Ureter (tissue), 1 donor: ENCODE measurements at regions not wholly inside any gene's neighbourhood (a gene's known extent, or its start where the extent isn't known, plus 50 kb on each side); places are given as distances from the start of the nearest gene placed in this dataset.

ENCODE experiments used
- DNase-seq: peaks from one replicate; pipeline ENCODE4 v3.0.0-alpha.2; 2020; ENCODE audit warnings: low spot score
- donor health status: DM: yes; HTN: yes; CAD: no.

DNA sequence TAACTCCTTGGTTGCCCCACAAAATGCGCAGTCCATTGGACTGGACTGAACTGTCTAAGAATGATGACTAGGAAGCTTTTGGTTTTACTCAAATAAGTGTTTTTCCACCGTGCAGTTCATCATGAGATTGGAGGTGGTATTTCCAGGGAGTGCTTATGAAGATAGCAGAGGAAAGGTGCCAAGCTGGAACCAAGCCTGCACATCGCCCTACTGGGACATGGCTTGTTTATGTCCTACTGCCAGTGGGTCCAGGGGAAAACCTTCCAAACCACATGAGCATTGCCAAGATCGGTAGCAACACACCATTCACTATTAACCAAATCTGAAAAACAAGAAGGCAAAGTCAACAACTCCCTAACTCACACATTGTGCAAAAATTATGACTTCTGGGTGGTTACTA lies 54.7 kb upstream of the DSCAM start:
- DNase-seq, result no peak

DNA sequence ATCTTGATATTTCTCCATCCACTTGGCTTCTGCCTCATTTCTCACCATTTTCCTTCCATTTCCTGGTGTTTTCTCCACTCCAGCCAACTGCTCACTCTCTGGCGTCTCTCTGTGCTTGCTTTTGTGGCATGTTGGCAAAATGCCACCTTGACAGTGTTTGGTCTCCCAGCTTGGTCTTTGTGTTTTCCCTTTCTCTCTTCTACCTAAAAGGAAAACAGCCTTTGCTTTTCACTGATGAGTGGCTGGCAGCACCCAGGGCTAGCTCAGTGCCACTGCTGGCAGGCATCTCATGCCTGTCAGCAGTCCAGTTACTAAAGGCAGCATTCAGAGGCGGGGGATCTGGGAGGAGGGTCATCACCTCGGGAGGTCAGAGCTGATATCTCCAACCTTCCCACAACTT lies 55.3 kb upstream of the DSCAM start:
- DNase-seq, result no peak

DNA sequence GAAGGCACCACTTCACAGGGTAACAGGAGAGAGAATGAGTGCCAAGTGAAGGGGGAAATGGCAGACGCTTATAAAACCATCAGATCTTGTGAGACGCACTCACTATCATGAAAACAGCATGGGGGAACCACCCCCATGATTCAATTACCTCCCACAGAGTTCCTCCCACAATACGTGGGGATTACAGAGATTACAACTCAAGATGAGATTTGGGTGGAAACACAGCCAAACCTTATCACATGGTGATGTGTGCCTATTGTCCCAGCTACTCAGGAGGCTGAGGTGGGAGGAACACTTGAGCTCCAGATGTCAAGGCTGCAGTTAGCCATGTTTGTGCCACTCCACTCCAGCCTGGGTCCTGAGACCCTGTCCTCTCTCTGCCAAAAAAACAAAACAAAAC lies 56.0 kb upstream of the DSCAM start:
- no peak for DNase-seq

GRCh38 chr21:40905251-40905650 lies 58.3 kb upstream of the DSCAM start:
- DNase-seq, result no peak

DNA sequence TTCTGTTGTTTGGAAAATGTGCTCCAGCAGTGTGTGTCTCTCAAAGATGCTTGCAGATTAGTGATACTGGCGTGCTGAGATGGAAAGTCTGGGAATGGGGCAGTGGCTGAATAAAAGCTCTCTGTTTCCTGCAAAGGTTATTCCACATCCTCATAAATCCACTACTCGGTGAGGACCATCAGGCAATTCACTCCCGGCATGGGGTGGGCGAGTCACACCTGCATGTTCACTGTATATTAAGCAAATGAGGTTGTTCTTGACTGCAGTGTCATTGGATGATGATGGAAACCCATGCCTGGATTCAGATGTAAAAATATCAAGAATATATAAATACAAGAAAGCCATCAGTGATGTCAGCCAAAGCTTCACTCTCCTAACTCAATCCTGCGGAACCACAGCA lies 65.4 kb upstream of the DSCAM start:
- DNase-seq, result no peak

DNA sequence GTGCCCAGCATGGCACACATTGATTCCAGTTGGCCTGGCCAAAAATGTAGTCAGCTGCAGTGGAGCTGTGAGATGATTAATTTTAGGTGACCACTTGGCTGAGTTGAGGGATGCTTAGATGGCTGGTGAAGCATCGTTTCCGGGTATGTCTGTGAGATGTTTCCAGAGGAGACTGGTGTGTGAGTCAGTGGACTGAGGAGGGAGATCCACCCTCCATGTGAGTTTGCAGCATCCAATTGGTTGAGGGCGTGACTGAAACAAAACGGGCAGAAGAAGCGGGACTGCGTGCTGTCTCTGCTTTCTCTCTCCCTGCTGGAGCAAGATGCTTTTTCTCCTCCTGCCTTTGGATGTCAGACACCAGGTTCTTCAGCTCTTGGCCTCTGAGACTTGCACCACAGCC lies 68.2 kb upstream of the DSCAM start:
- no peak for DNase-seq

DNA sequence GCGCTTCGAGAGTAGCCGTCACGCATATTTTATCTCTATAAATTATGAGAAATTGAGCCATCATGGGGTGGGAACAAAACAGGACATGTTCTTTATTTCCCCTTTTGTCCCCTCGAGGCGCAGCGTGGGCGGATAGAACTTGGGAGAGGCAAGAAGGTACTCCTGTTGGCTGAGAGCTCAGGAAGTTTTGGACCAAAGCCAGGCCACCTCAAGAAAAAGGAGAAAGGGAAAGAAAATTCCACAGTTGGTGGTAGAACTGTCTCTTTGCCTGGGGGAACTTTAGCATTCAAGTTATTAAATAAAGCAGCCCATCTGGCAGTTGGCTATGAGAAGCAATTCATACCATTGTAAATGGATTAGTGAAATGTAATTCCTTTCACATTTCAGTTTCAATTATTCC lies 76.4 kb upstream of the DSCAM start:
- DNase-seq, result no peak

GRCh38 chr21:40923901-40924300 lies 76.9 kb upstream of the DSCAM start:
- DNase-seq, result no peak

DNA sequence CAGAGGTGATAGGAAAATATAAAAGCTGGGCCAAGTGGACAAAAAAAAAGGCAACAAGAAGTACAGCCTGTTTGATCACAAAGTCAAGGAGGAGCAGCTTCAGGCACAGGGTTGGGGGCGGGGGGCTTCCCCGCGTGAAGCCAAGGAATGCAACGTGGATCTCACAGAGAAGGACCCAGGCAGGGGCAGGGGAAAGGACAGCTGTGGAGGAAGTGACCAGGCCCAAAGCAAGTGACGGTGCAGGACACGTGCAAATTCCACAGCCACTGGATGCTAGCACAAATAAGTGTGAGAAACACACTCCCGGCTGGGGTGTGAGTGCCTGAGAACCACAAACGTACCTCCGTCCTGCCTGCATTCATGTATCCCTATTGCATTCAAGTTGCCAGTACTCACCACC lies 77.7 kb upstream of the DSCAM start:
- no peak for DNase-seq

- no peak for DNase-seq
These were observed 79.3 kb upstream of the DSCAM start for GRCh38 chr21:40926238-40926637.

DNA sequence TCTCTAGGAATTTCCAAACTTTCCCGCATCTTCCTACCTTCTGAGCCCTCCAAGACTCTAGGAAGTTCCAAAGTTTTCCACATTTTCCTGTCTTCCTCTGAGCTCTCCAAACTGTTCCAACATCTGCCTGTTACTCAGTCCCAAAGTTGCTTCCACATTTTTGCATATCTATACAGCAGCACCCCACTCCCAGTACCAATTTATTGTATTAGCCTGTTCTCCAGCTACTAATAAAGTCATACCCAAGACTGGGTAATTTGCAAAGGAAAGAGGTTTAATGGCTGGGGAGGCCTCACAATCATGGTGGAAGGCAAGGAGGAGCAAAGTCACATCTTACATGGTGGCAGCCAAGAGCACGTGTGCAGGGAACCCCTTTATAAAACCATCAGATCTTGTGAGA lies 82.9 kb upstream of the DSCAM start:
- DNase-seq, result no peak

DNA sequence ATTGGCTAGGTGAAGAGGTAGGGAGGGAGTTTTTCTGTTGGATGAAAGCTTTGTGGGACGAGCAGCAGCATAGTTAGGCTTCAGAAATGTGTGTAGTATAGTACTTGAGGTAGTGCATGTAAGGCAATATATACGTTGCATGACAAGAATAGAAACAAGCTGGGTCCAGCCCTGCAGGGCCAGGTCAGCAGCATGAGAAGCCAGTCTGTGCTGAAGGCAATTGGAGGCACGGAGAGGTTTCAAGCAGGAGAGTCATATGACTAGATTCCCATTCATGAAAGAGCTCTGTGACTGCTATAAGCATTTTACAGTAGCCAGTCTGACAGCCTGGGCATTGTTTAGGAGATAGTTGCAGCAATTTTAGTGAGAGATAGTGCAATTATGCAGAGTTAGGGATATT lies 84.2 kb upstream of the DSCAM start:
- no peak for DNase-seq

- no peak for DNase-seq
These were observed 89.2 kb upstream of the DSCAM start for GRCh38 chr21:40936178-40936577.

- DNase-seq, result no peak
These were observed 89.9 kb upstream of the DSCAM start for GRCh38 chr21:40936771-40937261.

GRCh38 chr21:40938078-40938477 lies 91.1 kb upstream of the DSCAM start:
- no peak for DNase-seq

GRCh38 chr21:40938611-40939010 lies 91.7 kb upstream of the DSCAM start:
- no peak for DNase-seq

DNA sequence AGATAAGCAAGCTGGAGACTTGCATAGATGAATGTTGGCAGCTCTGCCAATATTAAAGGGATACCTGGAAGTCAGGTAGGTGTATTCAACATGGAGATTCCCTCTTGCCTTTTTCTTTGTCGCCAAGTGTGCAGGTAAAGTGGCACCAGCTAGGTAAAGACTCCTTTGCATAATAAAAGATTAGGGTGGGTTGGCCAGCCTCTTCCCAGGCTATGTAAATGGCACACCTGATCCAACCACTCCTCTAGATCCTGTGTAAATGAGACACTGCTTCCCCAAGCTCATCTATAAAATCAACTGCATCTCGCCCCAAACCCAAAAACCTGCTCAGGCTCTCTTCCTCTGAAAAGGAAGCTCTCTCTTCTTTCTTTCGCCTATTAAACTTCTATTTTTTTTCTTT lies 100.8 kb upstream of the DSCAM start:
- no peak for DNase-seq

DNA sequence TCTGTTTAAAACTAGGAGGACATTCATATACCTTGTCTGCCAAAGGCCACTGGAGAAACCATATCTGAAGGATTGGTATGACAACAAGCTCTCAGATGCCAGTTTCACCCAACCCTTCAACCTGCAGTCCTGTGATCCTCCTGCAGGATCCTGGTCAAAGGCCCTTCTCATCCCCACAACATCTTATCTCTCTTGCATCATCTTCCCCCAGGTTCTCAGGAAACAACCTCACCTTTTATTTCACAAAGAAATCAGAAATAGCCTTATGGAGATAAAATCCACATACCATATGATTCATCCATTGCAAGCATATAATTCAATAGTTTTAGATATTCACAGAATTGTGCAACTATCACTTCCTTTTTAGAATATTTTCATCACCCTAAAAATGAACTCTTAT lies 104.0 kb upstream of the DSCAM start:
- no peak for DNase-seq

DNA sequence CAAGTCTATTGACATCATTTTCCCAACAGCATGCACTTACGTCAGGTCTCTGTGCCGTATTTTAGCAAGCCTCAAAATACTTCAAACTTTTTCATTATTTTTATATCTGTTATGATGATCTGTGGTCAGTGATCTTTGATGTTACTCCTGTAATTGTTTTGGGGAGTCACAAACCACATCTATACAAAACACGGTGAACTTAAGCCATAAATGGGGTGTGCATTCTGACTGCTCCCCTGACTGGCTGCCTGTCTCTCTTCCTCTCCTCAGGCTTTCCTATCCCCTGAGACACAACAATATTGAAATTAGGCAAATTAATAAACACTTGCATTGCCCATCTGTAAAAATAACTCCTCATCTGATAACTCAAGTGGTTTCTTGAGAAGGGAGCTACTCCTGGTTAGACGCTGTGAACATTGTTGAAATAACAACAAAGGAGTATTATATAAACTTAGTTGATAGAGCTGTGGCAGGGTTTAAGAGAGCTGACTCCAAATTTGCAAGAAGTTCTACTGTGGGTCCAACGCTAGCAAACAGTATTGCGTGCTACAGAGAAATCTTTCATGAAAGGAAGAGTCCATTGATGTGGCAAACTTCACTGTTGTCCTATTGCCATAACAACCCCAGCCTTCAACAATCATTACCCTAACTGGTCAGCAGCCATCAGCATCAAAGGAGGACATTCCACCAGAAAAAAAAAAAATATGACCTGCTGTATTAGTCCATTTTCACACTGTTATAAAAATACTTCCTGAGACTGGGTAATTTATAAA lies 105.8 kb upstream of the DSCAM start:
- no peak for DNase-seq

DNA sequence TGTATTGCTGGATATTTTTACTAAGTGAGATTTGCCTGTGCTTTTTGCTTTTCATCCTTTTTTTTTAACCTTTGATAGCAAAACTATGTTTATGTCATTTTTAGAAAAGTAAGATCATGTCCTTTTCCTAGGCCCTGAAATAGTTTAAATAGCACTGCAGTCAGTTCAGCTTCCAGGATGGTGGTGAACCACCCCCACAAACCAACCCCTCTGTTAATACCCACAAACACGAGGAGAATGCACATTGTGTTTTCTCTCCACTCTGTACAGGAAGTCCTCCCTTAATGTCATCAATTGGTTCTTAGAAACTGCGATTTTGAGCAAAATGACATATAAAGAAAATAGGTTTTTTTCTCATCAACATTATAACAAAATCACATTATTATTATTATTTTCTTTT lies 117.7 kb upstream of the DSCAM start:
- DNase-seq, result no peak

DNA sequence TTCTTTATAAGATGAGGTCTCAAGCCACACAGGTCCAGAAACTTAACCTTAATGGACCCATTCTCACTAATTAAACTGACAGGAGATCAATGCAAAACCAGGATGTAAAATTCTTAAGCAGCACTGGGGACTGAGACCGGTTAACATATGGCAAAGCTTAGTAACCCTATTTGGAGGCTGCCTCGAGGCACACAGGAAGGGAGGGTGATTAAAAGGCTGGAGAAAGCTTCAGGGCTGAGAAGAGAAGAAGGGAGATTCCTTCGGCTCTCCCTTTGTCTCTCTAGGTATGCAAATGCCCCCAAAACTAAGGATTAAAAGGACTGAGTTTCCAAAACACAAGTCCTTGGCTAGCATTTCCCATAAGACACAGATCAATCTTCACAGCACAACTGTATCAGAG lies 120.8 kb upstream of the DSCAM start:
- no peak for DNase-seq

DNA sequence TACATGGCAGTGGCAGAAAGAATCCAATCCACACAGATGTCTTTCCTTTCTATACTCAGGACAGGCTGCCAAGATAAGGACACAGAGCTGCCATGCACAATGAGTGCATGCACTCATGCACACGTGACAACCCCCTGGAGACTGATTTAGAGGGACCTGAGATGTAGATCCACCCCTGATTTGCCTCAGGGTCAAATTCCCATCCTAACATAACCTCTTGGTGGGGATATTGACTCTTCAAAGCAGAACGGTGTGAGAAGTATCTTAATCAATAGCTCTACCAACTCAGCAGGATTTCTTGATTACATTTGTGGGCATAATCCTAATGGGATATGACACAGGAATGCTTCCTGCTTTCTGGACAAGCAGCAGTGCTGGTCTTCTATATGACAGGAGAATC lies 125.2 kb upstream of the DSCAM start:
- no peak for DNase-seq

- DNase-seq, result no peak
These were observed 129.5 kb upstream of the DSCAM start for GRCh38 chr21:40976198-40977109.
